Thymus (tissue), 11 donors: ENCODE measurements at regions not wholly inside any gene's neighbourhood (a gene's known extent, or its start where the extent isn't known, plus 50 kb on each side); places are given as distances from the start of the nearest gene placed in this dataset.

Experiments
- DNase-seq, 9 donors: peaks; one replicate each; pipeline ENCODE4 v3.0.0-alpha.2; 2013; ENCODE audit warnings: low spot score in 9 of 9, low read depth in 6 of 9, missing footprints in 1 of 9
- H3K27ac ChIP-seq, 2 donors: one replicate each; pipeline ENCODE4 v1.5.1; 2013; ENCODE audit warnings: control low read depth in 1 of 2, low read depth in 1 of 2, low read length in 1 of 2, mild to moderate bottlenecking in 1 of 2, moderate library complexity in 1 of 2
- H3K27me3 ChIP-seq, 2 donors: one replicate each; pipeline ENCODE4 v1.5.1; 2013; ENCODE audit warnings: low read length in 1 of 2; ENCODE audit not compliant: control insufficient read depth in 2 of 2, insufficient read depth in 1 of 2
- H3K36me3 ChIP-seq, 2 donors: one replicate each; pipeline ENCODE4 v1.5.1; 2013; ENCODE audit warnings: low read length in 1 of 2, mild to moderate bottlenecking in 1 of 2, moderate library complexity in 1 of 2; ENCODE audit not compliant: control insufficient read depth in 2 of 2, insufficient read depth in 2 of 2
- H3K4me1 ChIP-seq, 2 donors: one replicate each; pipeline ENCODE4 v1.5.1; 2013; ENCODE audit warnings: low read length in 2 of 2; ENCODE audit not compliant: control insufficient read depth in 2 of 2, insufficient read depth in 2 of 2
- H3K4me3 ChIP-seq, 2 donors: one replicate each; pipeline ENCODE4 v1.5.1; 2013; ENCODE audit warnings: low read length in 2 of 2, control low read depth in 1 of 2, mild to moderate bottlenecking in 1 of 2
- H3K9me3 ChIP-seq, 2 donors: one replicate each; pipeline ENCODE4 v1.5.1; 2013; ENCODE audit warnings: low read length in 1 of 2, mild to moderate bottlenecking in 1 of 2; ENCODE audit not compliant: control insufficient read depth in 2 of 2, insufficient read depth in 1 of 2
- WGBS: extraction: QIAGEN DNeasy Blood & Tissue Kit; methylation state at CpG from one replicate; pipeline ENCODE4 v1.1.7; 2013; 5-methylcytosine and 5-hydroxymethylcytosine counted together
- donor health status: healthy.

DNA sequence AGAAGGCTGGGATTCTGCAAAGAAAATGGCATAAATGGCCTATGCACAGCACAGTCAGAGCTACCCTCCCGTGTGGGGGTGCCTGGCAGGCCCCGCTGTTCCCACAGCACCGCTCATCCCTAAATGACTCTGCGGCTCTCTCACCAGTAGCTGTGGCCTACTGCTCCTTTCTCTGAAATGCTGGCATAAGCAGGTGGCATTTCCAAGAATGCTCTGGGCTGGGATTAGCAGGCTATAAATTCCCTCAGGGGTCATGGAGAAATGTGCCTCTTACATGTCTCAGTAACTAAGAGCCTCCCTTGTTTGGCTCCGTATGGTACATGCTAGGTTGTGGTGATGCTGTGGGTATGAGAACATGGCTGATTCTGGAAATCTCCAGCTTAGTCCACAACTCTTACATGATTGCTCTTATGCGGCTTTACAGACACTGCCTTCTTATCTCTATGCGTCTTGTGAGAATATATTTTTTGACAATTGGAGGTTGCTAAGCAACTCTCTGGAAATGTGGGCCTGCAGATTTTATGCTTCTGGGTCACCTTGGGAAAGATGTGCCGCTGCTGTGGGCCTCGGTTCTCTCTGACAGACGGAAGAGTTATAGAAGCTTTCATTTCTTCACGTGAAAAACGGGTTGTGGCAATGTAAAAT is 80.3 kb upstream of the GATA6 start:
- Histone ChIP-seq H3K36me3 (no peaks in the 10 kb centered on the region), H3K4me1 (no peaks in the 10 kb centered on the region), H3K9me3 (no peaks in the 10 kb centered on the region), H3K27me3 (peaks cover 0 to 2% of the 10 kb centered on the region in 2 donors), H3K27ac (no peak overlapping the region), H3K4me3 (no peak overlapping the region)
- WGBS, result 97% methylated on average over 12 of the region's 12 CpGs
- no peak for DNase-seq

GRCh38 chr18:22091341-22091740 is 78.0 kb upstream of the GATA6 start:
- WGBS, result 96% methylated on average over 2 of the region's 2 CpGs
- DNase-seq, result no peak
- no peak overlapping the region for H3K27ac ChIP-seq
- no peak overlapping the region for H3K4me3 ChIP-seq
- peaks cover 0 to 2% of the 10 kb centered on the region in 2 donors for H3K27me3 ChIP-seq
- no peaks in the 10 kb centered on the region for H3K36me3 ChIP-seq
- no peaks in the 10 kb centered on the region for H3K9me3 ChIP-seq
- H3K4me1 ChIP-seq, result no peaks in the 10 kb centered on the region

- H3K27me3 ChIP-seq, result peaks cover 0 to 2% of the 10 kb centered on the region in 2 donors
- no peak overlapping the region for H3K27ac ChIP-seq
- no peaks in the 10 kb centered on the region for H3K9me3 ChIP-seq
- no peaks in the 10 kb centered on the region for H3K36me3 ChIP-seq
- DNase-seq, result no peak
- no peaks in the 10 kb centered on the region for H3K4me1 ChIP-seq
- WGBS, result 54% methylated on average over 12 of the region's 12 CpGs
- H3K4me3 ChIP-seq, result no peak overlapping the region
These were observed 75.5 kb upstream of the GATA6 start for GRCh38 chr18:22093731-22094357.

DNA sequence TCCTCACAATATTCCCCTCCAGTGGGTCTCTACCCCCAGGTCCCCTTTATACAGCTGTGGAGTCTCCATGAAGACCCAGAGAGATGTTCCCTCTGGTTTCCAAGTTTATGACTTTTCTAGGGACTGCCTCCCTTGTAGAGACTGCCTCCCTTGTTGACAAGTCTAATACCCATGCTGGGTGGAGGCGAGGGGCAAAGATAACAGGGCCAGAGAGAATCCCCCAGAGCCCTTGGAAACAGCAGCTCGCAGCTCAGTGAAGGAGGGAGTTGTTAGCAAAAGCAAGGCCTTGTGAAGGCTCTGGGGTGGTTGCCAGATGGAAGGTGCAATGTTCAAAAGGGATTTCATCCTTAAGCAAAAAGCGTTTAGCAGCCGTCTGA is 75.0 kb upstream of the GATA6 start:
- 83% methylated on average over 4 of the region's 4 CpGs for WGBS
- Histone ChIP-seq H3K27ac (no peak overlapping the region), H3K36me3 (no peaks in the 10 kb centered on the region), H3K4me1 (no peaks in the 10 kb centered on the region), H3K27me3 (peaks cover 0 to 2% of the 10 kb centered on the region in 2 donors), H3K9me3 (no peaks in the 10 kb centered on the region), H3K4me3 (no peak overlapping the region)
- no peak for DNase-seq

DNA sequence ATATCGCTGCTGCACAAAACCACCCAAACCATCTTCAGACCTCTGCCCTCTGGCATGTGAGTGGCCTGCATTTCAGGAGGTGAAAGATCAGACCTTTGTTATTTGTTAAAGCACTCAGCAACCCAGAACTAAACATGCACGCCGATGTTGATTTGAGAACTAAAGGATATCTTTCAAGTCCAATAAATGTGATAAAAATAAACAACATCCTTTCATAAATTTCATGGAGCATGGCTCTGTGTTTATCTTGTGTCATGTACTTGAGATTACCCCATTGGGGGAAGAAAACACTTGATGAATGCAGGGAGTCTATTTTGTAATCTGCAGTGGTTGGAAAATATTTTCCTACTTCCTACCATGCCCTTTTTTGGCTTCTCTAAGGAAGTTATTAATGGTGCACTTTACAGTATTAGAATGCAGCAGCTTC is 70.8 kb upstream of the GATA6 start:
- Histone ChIP-seq H3K27ac (no peak overlapping the region), H3K4me3 (no peak overlapping the region), H3K9me3 (no peaks in the 10 kb centered on the region), H3K27me3 (peaks cover 0 to 2% of the 10 kb centered on the region in 2 donors), H3K4me1 (no peaks in the 10 kb centered on the region), H3K36me3 (no peaks in the 10 kb centered on the region)
- WGBS, result 67% methylated on average over 3 of the region's 3 CpGs
- no peak for DNase-seq

- Histone ChIP-seq H3K4me1 (no peaks in the 10 kb centered on the region), H3K9me3 (no peaks in the 10 kb centered on the region), H3K27me3 (no peaks in the 10 kb centered on the region), H3K27ac (no peak overlapping the region), H3K36me3 (no peaks in the 10 kb centered on the region), H3K4me3 (no peak overlapping the region)
- DNase-seq, result no peak
- 99% methylated on average over 2 of the region's 2 CpGs for WGBS
These were observed 69.5 kb upstream of the GATA6 start for GRCh38 chr18:22099925-22100324.

GRCh38 chr18:22101731-22102130 is 67.7 kb upstream of the GATA6 start:
- Histone ChIP-seq H3K36me3 (no peaks in the 10 kb centered on the region), H3K4me3 (no peak overlapping the region), H3K27me3 (no peaks in the 10 kb centered on the region), H3K27ac (no peak overlapping the region), H3K4me1 (no peaks in the 10 kb centered on the region), H3K9me3 (no peaks in the 10 kb centered on the region)
- 92% methylated on average over 4 of the region's 4 CpGs for WGBS
- no peak for DNase-seq

GRCh38 chr18:22102953-22103646 is 66.3 kb upstream of the GATA6 start:
- Histone ChIP-seq H3K27ac (no peak overlapping the region), H3K36me3 (no peaks in the 10 kb centered on the region), H3K4me1 (no peaks in the 10 kb centered on the region), H3K9me3 (no peaks in the 10 kb centered on the region), H3K27me3 (no peaks in the 10 kb centered on the region), H3K4me3 (no peak overlapping the region)
- WGBS, result 22% methylated on average over 7 of the region's 7 CpGs
- peak in 1 of 9 donors; percentile 1 for DNase-seq

DNA sequence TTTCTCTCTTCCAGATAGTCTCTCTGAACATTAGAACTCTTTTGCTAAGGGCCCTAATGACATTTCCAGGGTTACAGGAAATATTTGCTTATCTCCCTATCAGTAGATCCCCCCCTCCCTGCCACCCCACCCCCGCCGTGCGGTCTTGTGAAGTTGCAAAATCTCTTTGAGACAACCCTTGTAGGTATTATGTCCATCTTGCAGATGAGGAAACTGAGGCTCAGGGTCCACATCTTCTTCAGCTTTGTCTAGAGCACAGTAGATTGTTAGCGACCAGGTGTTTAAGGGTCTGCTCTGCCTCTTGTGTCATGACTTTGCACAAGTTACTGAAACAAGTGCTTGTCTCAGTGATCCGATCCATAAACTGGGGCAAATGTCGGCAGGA is 65.8 kb upstream of the GATA6 start:
- DNase-seq, result no peak
- 57% methylated on average over 6 of the region's 6 CpGs for WGBS
- no peak overlapping the region for H3K4me3 ChIP-seq
- H3K27me3 ChIP-seq, result no peaks in the 10 kb centered on the region
- H3K9me3 ChIP-seq, result no peaks in the 10 kb centered on the region
- H3K27ac ChIP-seq, result no peak overlapping the region
- no peaks in the 10 kb centered on the region for H3K4me1 ChIP-seq
- H3K36me3 ChIP-seq, result no peaks in the 10 kb centered on the region
